ENCODE measurements at regions not wholly inside any gene's neighbourhood (a gene's known extent, or its start where the extent isn't known, plus 50 kb on each side); places are given as distances from the start of the nearest gene placed in this dataset.

GRCh38 chr22:27358096-27358870, 443.3 kb downstream of the MN1 start:
- no peak overlapping the region for H3K4me3 ChIP-seq
- no peak for TF ChIP-seq CTCF (IDR thresholded peaks at IDR 0.05; ENCODE audit: low read depth, low read length)
- no peak for DNase-seq (ENCODE audit: low read depth in 1 of 2, low spot score in 1 of 2)
- no peaks in the 10 kb centered on the region for H3K27me3 ChIP-seq
- H3K27ac ChIP-seq: no peak overlapping the region
- no peaks in the 10 kb centered on the region for H3K9me3 ChIP-seq (ENCODE audit: low read depth)
- no peaks in the 10 kb centered on the region for H3K4me1 ChIP-seq (ENCODE audit: low read depth)
- no peaks in the 10 kb centered on the region for H3K36me3 ChIP-seq

- Histone ChIP-seq H3K4me1 (ENCODE audit: low read depth) (no peaks in the 10 kb centered on the region), H3K9me3 (ENCODE audit: low read depth) (no peaks in the 10 kb centered on the region), H3K36me3 (no peaks in the 10 kb centered on the region), H3K27me3 (peaks cover 2% of the 10 kb centered on the region), H3K4me3 (no peak overlapping the region), H3K27ac (no peak overlapping the region)
- no peak for TF ChIP-seq CTCF (IDR thresholded peaks at IDR 0.05; ENCODE audit: low read depth, low read length)
- peak in 1 of 2 donors; percentile 9 for DNase-seq (ENCODE audit: low read depth in 1 of 2, low spot score in 1 of 2)
Observed at GRCh38 chr22:27370269-27370668, 431.3 kb downstream of the MN1 start.

- no peaks in the 10 kb centered on the region for H3K4me1 ChIP-seq (ENCODE audit: low read depth)
- TF ChIP-seq CTCF (IDR thresholded peaks at IDR 0.05; ENCODE audit: low read depth, low read length): no peak
- no peak overlapping the region for H3K4me3 ChIP-seq
Observed at GRCh38 chr22:27370987-27371386, 430.6 kb downstream of the MN1 start.

GRCh38 chr22:27372364-27372763, 429.2 kb downstream of the MN1 start:
- Histone ChIP-seq H3K4me3 (no peak overlapping the region), H3K9me3 (ENCODE audit: low read depth) (no peaks in the 10 kb centered on the region), H3K4me1 (ENCODE audit: low read depth) (no peaks in the 10 kb centered on the region), H3K36me3 (no peaks in the 10 kb centered on the region), H3K27me3 (no peaks in the 10 kb centered on the region), H3K27ac (no peak overlapping the region)
- DNase-seq (ENCODE audit: low read depth in 1 of 2, low spot score in 1 of 2): no peak
- no peak for TF ChIP-seq CTCF (IDR thresholded peaks at IDR 0.05; ENCODE audit: low read depth, low read length)

More at GRCh38 chr22:27370987-27371386, 430.6 kb downstream of the MN1 start:
- H3K36me3 ChIP-seq: no peaks in the 10 kb centered on the region
- H3K27ac ChIP-seq: no peak overlapping the region
- no peaks in the 10 kb centered on the region for H3K9me3 ChIP-seq (ENCODE audit: low read depth)
- no peak for DNase-seq (ENCODE audit: low read depth in 1 of 2, low spot score in 1 of 2)
- H3K27me3 ChIP-seq: no peaks in the 10 kb centered on the region

- no peaks in the 10 kb centered on the region for H3K27me3 ChIP-seq
- no peak overlapping the region for H3K27ac ChIP-seq
- H3K36me3 ChIP-seq: no peaks in the 10 kb centered on the region
- H3K4me1 ChIP-seq (ENCODE audit: low read depth): no peaks in the 10 kb centered on the region
- no peaks in the 10 kb centered on the region for H3K9me3 ChIP-seq (ENCODE audit: low read depth)
- peak in 1 of 2 donors; percentile 56 for DNase-seq (ENCODE audit: low read depth in 1 of 2, low spot score in 1 of 2)
- no peak for TF ChIP-seq CTCF (IDR thresholded peaks at IDR 0.05; ENCODE audit: low read depth, low read length)
- H3K4me3 ChIP-seq: no peak overlapping the region
Observed at GRCh38 chr22:27372969-27373670, 428.4 kb downstream of the MN1 start.

Measured in cardiac muscle cell (in vitro differentiated cells and primary cell).